HG02970 (cell line): ENCODE measurements at regions not wholly inside any gene's neighbourhood (a gene's known extent, or its start where the extent isn't known, plus 50 kb on each side); places are given as distances from the start of the nearest gene placed in this dataset.
"Not testable (repeated sequence)": the region's sequence is repeated elsewhere in the genome, so short reads cannot be mapped to it uniquely, and the experiment has no call there.

Experiments
- ATAC-seq: cut with Tn5 transposase; IDR thresholded peaks from one replicate; pipeline ENCODE4 v1.9.1; 2021; ENCODE audit warnings: mild to moderate bottlenecking, moderate library complexity, moderate number of reproducible peaks; ENCODE audit not compliant: unreplicated experiment, low FRiP score

DNA sequence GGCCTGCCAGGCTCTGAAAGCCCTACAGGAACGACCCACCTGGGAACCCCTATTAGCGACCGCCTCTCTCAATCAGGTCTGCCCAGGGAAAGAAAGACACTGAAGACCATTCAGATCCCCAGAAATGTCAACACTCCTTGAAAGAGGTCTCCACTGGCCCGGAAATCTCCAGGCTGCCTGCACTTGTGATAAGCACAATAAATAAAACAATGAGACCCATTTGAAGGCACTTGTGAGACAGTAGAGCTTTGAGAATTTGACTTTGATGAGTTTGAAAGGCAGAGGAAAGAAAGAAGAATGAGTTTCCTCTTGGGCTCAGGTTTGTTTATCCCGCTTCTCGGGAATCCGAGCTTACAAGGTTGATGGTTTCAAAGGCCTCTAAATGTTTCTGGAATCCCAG is 416.3 kb downstream of the BUD13 start:
- ATAC-seq = no peak

DNA sequence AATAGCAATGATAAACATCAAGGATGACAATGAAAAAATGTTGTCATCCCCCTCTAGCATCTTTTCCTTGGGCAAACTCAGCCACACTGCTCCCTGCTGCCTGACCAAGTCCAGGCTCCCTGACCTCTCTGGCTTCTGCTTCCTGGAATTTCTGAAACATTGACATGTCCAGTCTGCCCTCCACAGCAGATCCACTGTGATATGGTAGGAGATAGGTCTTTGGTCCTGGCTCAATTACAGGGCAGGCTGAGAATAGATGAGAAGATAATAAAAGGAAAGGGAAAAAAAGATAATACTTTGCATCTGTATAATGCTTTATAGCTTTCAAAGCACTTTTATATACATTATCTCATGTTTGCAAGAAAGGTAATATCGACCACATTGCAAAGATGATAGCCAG is 417.7 kb downstream of the BUD13 start:
- no peak for ATAC-seq

DNA sequence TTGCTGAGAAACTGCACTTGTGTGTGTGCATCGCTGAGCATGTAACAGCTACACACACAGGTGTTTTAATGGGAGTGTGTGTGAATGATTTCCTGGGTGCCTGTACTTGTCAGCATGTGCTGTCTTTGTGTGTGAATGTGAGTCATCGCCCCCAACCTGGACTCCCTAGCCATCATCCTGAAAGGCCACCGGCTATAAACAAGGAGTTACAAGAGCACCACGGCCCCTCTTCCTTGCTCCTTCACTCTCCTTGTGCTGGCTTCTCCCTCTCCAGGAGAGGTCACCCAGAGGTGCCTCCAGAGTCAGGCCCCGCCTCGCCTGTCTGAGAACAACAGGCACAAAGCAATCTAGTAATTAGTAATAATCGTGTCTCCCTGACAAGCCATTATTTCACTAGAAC is 419.2 kb downstream of the BUD13 start:
- no peak for ATAC-seq

DNA sequence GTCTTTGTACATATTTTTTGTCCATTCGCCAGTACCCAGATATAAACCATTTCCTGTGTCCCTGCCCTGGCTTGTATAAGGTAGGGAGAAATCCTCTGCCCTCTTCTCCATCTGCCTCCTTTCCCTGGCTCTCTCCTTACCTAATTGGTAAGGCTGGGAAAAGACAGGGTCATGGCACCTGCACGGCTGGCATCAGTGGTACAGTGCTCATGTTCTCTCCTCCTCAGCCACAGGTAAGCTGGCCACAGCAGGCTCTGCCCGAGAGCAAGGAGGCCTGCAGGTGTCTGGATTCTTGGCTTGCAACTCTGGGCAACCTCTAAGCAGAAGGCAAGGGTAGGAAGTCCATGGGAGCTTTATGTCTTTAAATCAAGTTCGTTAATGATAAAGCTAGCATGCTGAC is 419.9 kb downstream of the BUD13 start:
- no peak for ATAC-seq

DNA sequence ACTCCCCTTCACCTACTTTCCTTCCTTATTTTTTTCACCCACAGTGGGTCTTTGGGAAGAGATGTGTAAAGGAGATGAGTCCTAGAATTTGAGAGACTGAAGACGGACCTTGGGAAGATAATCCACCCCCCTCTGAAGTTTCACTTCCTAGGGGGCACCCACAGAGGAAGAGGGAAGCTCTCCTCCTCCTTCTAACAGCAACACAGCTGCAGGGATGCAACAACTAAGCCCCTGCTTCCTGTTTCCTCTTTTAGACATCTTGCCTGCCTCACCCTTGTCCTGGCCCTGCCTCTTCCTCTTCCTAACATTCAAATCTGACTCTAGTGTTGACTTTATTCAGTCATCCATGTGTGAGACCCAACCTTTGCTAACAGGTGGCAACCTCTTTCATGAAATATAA is 424.6 kb downstream of the BUD13 start:
- no peak for ATAC-seq

DNA sequence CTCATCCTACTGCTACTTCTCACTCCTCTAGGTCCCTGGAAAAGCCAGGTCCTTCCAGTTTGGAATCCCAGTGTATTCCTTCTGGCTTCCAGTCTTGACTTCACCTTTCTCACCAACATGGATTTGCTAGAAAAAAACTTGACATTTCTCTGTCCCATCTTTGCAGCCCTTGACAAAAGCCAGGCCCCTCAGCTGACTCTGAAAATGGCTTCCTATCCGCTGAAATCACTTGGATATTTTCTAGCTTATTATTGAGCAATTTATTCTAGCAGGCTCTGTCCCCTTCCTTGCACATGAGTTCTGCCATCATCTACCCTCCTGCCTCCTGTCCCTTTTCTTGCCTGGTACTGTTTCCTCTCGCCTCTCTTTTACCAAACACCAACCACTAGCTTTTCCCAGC is 427.2 kb downstream of the BUD13 start:
- ATAC-seq = no peak

DNA sequence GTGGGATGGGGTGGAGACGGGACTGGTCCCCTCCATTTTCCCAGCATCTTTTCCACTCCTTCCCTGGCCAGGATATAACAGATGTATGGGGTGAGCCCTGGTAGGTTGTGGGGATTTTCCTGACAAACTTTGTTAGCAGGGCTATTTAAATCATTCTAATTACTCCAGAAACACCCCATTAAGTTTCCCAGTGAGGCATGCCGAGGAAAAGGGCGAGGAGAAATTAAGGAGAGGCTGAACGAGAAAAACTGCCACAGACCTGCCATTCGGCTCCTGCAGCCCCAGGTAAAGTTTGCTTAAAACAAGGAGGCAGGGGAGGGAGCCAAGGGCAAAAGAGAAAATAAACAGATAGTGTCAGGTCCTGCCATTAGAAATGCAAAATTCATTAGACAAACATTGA is 428.2 kb downstream of the BUD13 start:
- no peak for ATAC-seq

DNA sequence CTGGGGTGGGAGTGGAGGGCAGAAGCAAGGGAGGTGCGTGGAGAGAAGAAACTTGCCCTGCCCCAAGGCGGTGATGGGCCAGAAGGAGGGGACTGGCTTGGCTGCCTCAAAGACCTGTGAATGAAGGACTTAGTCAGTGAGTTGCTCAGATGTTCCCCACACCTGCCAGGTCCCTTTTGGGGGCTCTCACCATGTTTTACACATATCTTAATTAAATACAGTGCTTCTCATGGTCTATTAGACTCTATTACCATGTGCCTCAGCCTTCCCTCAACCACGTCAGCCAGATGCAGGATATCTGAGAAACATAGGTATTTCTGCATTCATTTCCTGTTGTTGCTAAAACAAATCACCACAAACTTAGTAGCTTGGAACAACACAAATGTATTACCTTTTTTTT is 429.5 kb downstream of the BUD13 start:
- ATAC-seq = no peak

DNA sequence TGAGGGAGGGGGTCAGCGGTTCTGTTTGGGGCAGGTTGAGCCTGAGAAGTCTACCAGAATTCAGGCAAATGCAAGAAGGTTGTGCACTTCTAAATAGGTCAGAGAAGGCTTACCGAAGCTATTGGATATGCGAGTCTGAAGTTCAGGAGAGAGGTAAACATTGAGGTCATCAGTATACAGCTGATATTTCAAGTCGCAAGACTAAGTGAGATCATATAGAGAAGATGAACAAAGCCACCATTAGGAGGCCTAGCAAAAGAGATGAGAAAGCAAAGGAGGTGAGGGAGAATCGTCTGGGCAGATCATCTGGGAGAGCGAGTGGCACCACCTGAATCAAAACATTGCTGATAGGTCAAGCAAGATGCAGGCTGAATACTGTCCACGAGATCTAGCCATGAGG is 430.6 kb downstream of the BUD13 start:
- no peak for ATAC-seq

DNA sequence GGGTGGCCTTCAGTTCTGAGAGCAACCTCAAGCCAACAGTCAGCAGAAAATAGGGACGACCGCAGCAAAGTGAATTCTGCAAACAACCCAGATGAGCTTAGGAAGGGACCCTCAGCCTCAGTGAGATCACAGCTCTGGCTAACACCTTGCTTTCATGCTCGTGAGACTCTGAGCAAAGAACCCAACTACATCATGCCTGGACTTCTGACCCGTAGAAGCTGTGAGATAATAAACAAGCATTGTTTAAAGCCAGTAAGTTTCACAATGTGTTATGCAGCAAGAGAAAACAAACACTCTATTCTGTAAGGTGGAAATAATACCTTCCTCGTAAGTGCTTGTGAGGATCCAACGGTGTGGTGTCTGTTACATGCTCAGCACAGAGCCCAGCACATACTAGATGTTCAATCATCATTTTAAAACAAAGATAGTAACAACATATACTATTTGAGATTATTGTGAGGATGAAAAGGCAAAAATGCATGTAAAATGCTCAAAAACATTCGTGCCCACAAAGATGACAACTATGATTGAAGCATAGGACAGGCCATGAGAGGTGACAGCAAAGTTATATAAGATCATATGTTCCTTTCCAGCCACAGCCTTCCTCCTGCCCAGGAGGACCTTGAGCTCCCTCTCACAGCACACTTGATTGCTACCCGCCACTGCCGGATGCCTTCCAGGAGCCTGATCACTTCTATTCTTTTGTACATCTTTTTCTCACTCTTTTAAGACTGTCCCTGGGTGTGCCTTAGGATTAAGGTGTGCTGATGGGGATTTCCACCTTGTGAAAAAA is 433.3 kb downstream of the BUD13 start:
- ATAC-seq = no peak

DNA sequence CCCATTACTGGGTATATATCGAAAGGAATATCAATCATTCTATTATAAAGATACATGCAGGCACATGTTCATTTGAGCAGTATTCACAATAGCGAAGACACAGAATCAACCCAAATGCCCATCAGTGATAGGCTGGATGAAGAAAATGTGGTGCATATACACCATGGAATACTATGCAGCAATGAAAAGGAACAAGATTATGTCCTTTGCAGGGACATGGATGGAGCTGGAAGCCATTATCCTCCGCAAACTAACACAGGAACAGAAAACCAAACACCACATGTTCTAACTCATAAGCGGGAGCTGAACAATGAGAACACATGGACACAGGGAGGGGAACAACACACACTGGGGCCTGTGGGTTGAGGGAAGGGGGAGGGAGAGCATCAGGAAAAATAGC is 434.3 kb downstream of the BUD13 start:
- not testable (repeated sequence) for ATAC-seq

DNA sequence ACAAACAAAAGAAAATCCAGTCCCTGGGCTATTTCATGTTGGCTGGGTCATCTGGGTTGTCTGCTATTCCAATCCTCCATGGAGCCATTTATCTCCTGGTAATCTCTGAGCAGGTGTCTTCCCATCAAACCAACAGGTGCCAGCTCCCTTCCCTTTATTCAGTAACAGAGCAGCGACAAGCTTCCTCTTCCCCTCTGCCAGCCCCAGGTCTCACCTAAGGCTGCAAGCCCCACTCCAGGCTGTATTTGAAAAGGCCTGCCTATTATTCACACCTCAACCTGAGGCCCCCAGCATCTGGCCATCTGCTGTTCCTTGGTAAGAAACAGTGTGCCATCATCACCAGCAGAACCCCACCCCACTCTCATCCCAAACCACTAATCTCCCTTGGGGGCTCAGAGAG is 436.2 kb downstream of the BUD13 start:
- ATAC-seq = no peak

DNA sequence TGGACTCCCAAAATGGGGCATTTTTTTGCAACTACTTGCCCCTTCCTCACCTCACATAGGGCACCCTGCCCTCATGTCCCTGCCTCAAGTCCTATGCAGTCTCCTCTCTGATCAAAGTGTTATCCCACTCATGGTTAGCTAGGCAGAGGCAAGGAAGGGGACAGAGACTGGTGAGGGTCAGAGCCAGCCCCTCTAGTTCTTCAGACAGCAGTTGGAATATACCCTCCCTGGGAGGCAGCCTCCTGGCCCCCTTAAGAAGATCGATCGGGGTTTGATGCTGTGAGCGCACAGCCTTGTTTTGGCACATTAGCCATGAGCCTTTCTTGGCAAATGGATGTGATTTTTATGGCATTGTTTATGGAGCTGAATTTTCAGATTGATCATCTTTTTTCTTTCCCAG is 436.9 kb downstream of the BUD13 start:
- no peak for ATAC-seq

DNA sequence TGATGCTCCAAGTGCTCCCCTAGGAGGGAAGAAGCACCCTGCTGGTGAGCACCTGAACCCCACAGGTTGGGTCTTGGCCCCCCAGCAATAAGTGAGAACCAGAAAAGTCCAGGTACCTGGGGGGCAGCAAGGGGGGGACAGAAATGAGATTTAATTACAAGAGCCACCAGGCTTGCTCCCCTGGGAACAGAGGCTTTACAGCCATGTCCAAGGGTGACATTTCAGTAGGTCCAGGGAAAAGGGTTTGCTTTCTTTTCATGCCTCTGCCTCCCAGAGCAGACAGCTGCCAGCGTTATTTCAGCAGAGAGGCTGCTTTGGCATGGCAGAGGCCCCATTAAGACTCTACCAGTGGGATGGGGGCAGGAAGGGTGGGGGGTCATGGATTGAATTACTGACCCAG is 437.7 kb downstream of the BUD13 start:
- no peak for ATAC-seq

DNA sequence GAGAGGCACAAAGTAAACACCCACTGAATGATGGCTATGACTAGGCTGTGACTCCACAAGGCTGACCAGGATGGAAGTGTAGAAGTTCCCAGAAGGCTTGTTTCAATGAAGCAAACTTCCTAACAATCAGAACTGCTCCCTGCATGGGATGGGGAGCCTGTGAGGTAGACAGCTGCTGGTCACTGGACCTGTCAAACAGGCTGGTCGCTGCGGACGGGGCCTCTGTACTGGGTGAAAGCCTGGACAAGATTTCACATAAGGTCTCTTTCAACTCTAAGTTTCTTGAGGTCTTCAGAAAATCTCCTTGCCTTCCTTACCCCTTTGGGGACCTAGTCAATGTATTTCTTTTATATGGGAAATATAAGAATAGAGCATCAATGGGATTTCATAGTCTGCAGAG is 438.2 kb downstream of the BUD13 start:
- no peak for ATAC-seq

DNA sequence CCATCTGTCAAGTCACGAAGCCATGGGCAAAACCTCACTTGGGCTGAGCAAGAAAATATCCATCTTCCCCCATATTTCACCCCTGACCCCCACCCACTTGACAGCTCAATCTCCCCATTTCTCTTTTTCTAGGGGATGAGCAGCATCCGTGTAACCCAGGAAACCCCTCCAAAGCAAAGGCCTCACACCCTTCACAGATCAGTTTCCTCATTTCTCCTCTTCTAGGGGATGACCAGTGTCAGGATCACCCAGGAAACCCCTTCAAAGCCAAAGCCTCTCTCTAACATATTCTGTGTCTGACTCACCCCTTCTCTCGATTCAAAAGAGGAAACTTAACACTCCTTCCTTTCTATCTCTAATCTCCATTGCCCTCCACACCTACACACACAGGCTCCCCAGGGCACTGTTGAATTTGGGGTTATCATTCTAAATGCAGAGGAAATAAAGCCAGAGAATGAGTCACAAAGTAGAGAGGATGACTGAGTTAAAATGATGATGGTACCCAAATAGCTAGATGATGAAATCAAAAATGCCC is 439.7 kb downstream of the BUD13 start:
- no peak for ATAC-seq

DNA sequence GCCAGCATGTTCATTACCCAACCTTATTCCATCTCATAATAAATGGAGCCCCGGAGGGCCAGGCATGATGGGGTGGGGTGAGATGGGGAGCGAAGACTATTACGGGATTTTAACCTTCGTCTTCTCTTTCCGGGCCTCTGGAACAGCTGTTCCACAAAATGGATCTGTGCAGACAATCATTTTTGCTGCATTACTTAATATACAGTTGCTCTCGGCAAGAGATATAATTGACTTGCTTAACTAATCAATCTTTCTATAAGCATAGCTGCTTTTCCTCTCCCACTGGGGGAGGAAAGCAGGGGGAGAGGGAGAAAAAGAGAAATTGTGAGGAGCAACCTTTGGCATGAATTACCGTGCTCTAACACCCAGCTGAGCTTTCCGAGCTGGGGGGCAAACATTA is 440.4 kb downstream of the BUD13 start:
- ATAC-seq = no peak

DNA sequence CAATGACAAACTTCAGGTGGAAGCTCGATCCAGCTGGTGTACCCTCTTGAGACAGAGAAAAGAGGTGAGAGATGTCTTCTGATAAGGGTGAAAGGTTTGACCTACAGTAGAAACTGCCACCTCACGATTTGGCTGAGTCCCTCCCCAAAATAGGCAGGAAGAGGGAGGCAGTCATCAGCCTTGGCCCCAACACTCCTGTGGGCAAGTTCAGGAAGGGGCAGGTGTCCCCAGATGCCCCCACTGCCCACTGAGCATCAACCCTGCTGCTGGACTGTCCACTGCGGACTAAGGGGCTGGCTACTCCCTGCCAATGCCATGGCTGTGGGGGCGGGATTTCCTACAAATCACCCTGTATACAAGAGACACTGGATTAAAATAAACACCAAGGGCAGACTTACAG is 441.4 kb downstream of the BUD13 start:
- ATAC-seq = no peak

DNA sequence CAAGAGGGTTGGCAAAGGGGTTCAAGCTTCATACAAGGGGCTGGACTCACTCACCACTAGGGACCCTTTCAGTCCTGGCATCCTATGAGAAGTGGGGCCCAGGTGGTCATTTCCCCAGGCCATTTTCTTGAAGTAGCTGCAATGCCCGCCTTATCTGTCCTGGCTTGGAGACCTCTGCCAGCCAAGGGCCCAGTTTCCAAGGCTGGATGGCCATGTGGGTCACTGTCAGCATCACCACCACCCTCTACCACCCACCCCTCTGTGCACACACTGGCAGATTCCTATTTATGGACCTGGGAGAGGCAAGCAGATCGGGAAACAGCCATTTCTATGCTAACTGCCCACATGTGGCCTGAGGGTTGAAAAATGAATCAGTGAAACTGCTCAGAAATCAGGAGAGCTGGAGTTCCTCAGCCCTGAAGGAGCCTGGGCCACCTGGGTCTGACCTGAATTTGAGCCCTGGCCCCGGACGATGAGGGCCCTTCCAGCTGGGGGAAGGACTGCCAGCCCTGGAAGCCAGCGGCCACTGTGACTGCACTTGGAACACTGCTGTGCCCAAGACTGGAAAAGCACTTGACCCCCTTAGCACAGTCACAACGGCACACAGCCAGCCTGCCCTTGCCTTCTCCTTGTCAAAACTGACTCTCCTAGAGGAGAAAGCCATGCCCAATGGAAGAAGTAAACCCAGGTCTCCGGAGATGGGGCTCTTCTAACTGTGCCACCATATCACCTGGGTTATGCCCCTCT is 442.2 kb downstream of the BUD13 start:
- no peak for ATAC-seq

DNA sequence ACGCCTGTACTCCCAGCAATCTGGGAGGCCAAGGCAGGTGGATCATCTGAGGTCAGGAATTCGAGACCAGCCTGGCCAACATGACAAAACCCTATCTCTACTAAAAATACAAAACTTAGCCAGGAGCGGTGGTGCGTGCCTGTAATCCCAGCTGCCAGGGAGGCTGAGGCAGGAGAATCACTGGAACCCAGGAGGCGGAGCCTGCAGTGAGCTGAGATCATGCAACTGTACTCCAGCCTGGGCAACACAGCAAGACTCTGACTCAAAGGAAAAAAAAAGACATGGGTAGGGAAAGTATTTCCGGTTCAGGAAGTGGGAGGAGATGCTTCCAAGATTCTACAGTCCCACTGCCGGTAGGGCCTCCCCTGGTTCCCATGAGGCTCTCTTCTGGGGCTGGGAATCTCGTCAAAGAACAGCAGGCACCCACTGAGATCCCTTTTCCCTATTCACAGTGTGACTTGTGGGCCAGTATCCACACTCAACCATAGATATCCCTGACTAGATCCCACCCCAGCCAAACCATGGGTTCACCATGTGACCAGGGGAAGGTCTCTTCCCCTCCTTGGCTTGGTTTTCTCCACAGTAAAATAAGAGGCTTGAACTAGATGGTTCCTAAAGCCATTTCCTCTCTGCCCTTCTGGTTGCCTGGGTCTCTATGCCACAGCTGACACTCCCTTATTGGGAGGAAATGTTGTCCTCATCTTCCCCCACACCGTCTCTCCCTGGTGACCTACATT is 443.3 kb downstream of the BUD13 start:
- ATAC-seq = no peak

DNA sequence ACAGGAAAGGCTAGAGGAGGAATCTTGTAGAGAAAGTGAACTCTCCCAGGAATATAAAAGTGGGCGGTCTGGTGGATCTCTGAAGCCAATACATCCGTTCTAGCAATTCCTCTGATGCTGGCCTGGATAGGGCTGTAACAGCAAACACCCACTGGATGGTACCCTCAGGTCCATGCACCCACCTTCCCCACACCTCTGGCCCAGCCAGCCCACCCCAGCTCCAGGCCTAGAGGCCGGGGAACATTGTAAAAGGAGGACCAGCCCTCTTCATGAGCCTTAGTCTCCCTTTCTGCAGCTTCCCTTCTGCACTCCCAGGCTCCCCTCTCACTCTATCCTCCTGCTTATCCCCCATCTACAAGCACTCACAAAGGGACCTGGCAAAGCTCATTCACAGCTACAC is 443.9 kb downstream of the BUD13 start:
- no peak for ATAC-seq
